HCT116 (cell line): ENCODE measurements at regions not wholly inside any gene's neighbourhood (a gene's known extent, or its start where the extent isn't known, plus 50 kb on each side); places are given as distances from the start of the nearest gene placed in this dataset.

Experiments
- ATAC-seq: fragments of 200-7000 bp; cut with Tn5 transposase; 2 replicates; pipeline ENCODE4 v1.9.1; 2020; ENCODE audit warnings: mild to moderate bottlenecking, moderate library complexity
- BruUV-seq: library from RNA; stranded (reverse); fragments of 400-500 nt; replicated peaks from 2 replicates; lab custom pipeline; 2021; lab: Mats Ljungman, UMichigan
- CTCF ChIA-PET: fragments of 300-600 bp; sonication (Branson Sonifier 250); formaldehyde crosslinking; loops from one replicate; lab custom pipeline; 2021; ENCODE audit warnings: antibody characterized with exemption; lab: Charles Lee
- POLR2A ChIA-PET: fragments of 300-600, 350-600 bp; sonication (Branson Sonifier 250); formaldehyde crosslinking; loops from one replicate; lab custom pipeline; 2021; ENCODE audit warnings: antibody characterized with exemption; lab: Charles Lee
- RAD21 ChIA-PET, 2 experiments: fragments of 300-600 bp; sonication (Branson Sonifier 250); formaldehyde crosslinking; loops; one replicate each; lab custom pipeline; 2023; ENCODE audit warnings: low total read pairs in 2 of 2; ENCODE audit not compliant: uncharacterized antibody in 2 of 2, unreplicated experiment in 2 of 2, low non-redundant PET in 1 of 2; lab: Charles Lee
- DNase-seq: peaks from one replicate; pipeline ENCODE4 v3.0.0-alpha.2; 2010; ENCODE audit warnings: low read depth, low spot score
- H2AFZ ChIP-seq: fragments of 200-600 bp; shearing (Covaris generic), sonication (generic); 2 replicates; pipeline ENCODE4 v1.6.1; 2017; ENCODE audit warnings: low read depth, mixed run types, mixed read lengths, antibody characterized with exemption, low read length; ENCODE audit not compliant: poor library complexity, severe bottlenecking
- H3K27ac ChIP-seq: 2 replicates; pipeline ENCODE4 v1.5.1; 2012; ENCODE audit warnings: low read depth, low read length
- H3K27me3 ChIP-seq: fragments of 200-600 bp; sonication (generic); 2 replicates; pipeline ENCODE4 v1.6.1; 2016; ENCODE audit warnings: mixed run types, low read length, mixed read lengths; ENCODE audit not compliant: insufficient read depth
- H3K36me3 ChIP-seq, 2 experiments: fragments of 200-500 bp in 1 of 2; fragments of 200-600 bp in 1 of 2; sonication (Bioruptor generic) in 1 of 2; sonication (generic) in 1 of 2; 2 replicates each; pipeline versions ENCODE4 v1.5.1 to v1.6.1; 2014 to 2016; ENCODE audit warnings: low read length in 2 of 2, inconsistent platforms in 1 of 2, mixed read lengths in 1 of 2, mixed run types in 1 of 2; ENCODE audit not compliant: insufficient read depth in 2 of 2, control insufficient read depth in 1 of 2
- H3K4me1 ChIP-seq, 2 experiments: fragments of 200-600 bp in 1 of 2; sonication (generic) in 1 of 2; 2 replicates each; pipeline versions ENCODE4 v1.5.1 to v1.6.1; 2012 to 2017; ENCODE audit warnings: low read length in 2 of 2, inconsistent platforms in 1 of 2, mild to moderate bottlenecking in 1 of 2, mixed read lengths in 1 of 2, mixed run types in 1 of 2, moderate library complexity in 1 of 2; ENCODE audit not compliant: insufficient read depth in 2 of 2, control insufficient read depth in 1 of 2
- H3K4me2 ChIP-seq: fragments of 200-600 bp; sonication (generic); 2 replicates; pipeline ENCODE4 v1.6.1; 2017; ENCODE audit warnings: mixed run types, low read length, mixed read lengths
- H3K4me3 ChIP-seq, 2 experiments: fragments of 200-600 bp in 1 of 2; sonication (generic) in 1 of 2; replicated peaks in 1 of 2; 2 replicates each; pipeline ENCODE4 v1.5.1; 2011 to 2016; ENCODE audit warnings: low read length in 2 of 2, control low read depth in 1 of 2, low read depth in 1 of 2, mild to moderate bottlenecking in 1 of 2, mixed read lengths in 1 of 2, mixed run types in 1 of 2
- H3K79me2 ChIP-seq: fragments of 200-600 bp; sonication (generic); 2 replicates; pipeline ENCODE4 v1.6.1; 2017; ENCODE audit warnings: mild to moderate bottlenecking, mixed run types, low read length, moderate library complexity, mixed read lengths; ENCODE audit not compliant: insufficient read depth
- H3K9ac ChIP-seq: fragments of 200-600 bp; sonication (generic); 2 replicates; pipeline ENCODE4 v1.6.1; 2016; ENCODE audit warnings: low read length, mixed read lengths
- H3K9me2 ChIP-seq: fragments of 200-600 bp; sonication (generic), shearing (Covaris generic); 2 replicates; pipeline ENCODE4 v1.6.1; 2017; ENCODE audit warnings: mixed run types, mild to moderate bottlenecking, moderate library complexity; ENCODE audit not compliant: insufficient read depth
- H3K9me3 ChIP-seq, 2 experiments: fragments of 200-500 bp in 1 of 2; fragments of 200-600 bp in 1 of 2; sonication (Bioruptor generic) in 1 of 2; sonication (generic) in 1 of 2; 2 replicates each; pipeline ENCODE4 v1.6.1; 2014 to 2017; ENCODE audit warnings: low read length in 2 of 2, mixed read lengths in 2 of 2, inconsistent platforms in 1 of 2, low read depth in 1 of 2, mild to moderate bottlenecking in 1 of 2, mixed run types in 1 of 2, moderate library complexity in 1 of 2; ENCODE audit not compliant: control insufficient read depth in 1 of 2, insufficient read depth in 1 of 2
- H4K20me1 ChIP-seq: fragments of 200-600 bp; sonication (generic), shearing (Covaris generic); 2 replicates; pipeline ENCODE4 v1.6.1; 2017; ENCODE audit warnings: mixed run types, mild to moderate bottlenecking, moderate library complexity; ENCODE audit not compliant: insufficient read depth
- ATF3 ChIP-seq: IDR thresholded peaks from 2 replicates; pipeline ENCODE4 v1.6.1; 2012
- CTCF ChIP-seq, 3 experiments: fragments of 200-600 bp in 1 of 3; sonication (generic) in 1 of 3; IDR thresholded peaks in 2 of 3; conservative IDR thresholded peaks in 1 of 3; 2 replicates each; pipeline ENCODE4 v1.5.1; 2012 to 2017; ENCODE audit warnings: low read depth in 2 of 3, low read length in 2 of 3, antibody characterized with exemption in 1 of 3, borderline replicate concordance in 1 of 3, control low read depth in 1 of 3, mild to moderate bottlenecking in 1 of 3, mixed read lengths in 1 of 3, mixed run types in 1 of 3, moderate library complexity in 1 of 3; ENCODE audit not compliant: insufficient read depth in 1 of 3
- EZH2phosphoT487 ChIP-seq: fragments of 200-600 bp; IDR thresholded peaks from 2 replicates; pipeline ENCODE4 v1.6.1; 2018; ENCODE audit warnings: antibody characterized with exemption, borderline replicate concordance
- REST ChIP-seq: IDR thresholded peaks from 2 replicates; pipeline ENCODE4 v1.6.1; 2012; ENCODE audit warnings: low read depth
- SIN3A ChIP-seq: IDR thresholded peaks from 2 replicates; pipeline ENCODE4 v1.6.1; 2012; ENCODE audit warnings: low read depth
- SRF ChIP-seq: IDR thresholded peaks from 2 replicates; pipeline ENCODE4 v1.6.1; 2012; ENCODE audit warnings: low read depth
- ZFX ChIP-seq: fragments of 450-650 bp; IDR thresholded peaks from 2 replicates; pipeline ENCODE4 v1.6.1; 2017
- intact Hi-C: fragments of 100-400 bp; cut with micrococcal nuclease; formaldehyde crosslinking; loops from 2 replicates; pipeline ENCODE4 v1.10.0; 2022

GRCh38 chr16:59913666-59914065, 1179.5 kb upstream of the GOT2 start:
- TF ChIP-seq CTCF (IDR thresholded peaks at IDR 0.05 in 2 of 3, conservative IDR thresholded peaks at IDR 0.05 in 1 of 3; ENCODE audit: borderline replicate concordance in 1 of 3, insufficient read depth in 1 of 3, low read depth in 2 of 3, low read length in 2 of 3), result no peak
- TF ChIP-seq SIN3A, result no peak
- TF ChIP-seq REST, result no peak
- no peak for TF ChIP-seq ZFX
- TF ChIP-seq EZH2phosphoT487, result no peak
- TF ChIP-seq SRF, result no peak
- TF ChIP-seq ATF3, result no peak
- Histone ChIP-seq H2AFZ (no peak overlapping the region), H3K4me3 (no peak overlapping the region), H3K36me3 (no peaks in the 10 kb centered on the region), H4K20me1 (no peaks in the 10 kb centered on the region; the same call in 1 of the 2 replicates), H3K4me2 (no peak overlapping the region), H3K27me3 (no peaks in the 10 kb centered on the region), H3K9ac (no peak overlapping the region), H3K9me2 (no peaks in the 10 kb centered on the region), H3K27ac (no peak overlapping the region), H3K79me2 (no peaks in the 10 kb centered on the region), H3K9me3 (peaks cover 16 to 17% of the 10 kb centered on the region in 2 experiments; a peak in 3 of 4 replicates), H3K4me1 (no peaks in the 10 kb centered on the region)
- intact Hi-C loops, result no loop called here
- DNase-seq (no peak), ATAC-seq (no peak)
- RAD21 ChIA-PET, result no interaction called here
- CTCF ChIA-PET, result no interaction called here
- BruUV-seq, result no TSS peak
- POLR2A ChIA-PET, result no interaction called here
